Neural cell (in vitro differentiated cells): ENCODE measurements at regions not wholly inside any gene's neighbourhood (a gene's known extent, or its start where the extent isn't known, plus 50 kb on each side); places are given as distances from the start of the nearest gene placed in this dataset.

Experiments
- H2AFZ ChIP-seq: fragments of 200-600, 300-800 bp; sonication (generic), shearing (Covaris generic); 2 replicates; pipeline ENCODE4 v1.6.0; 2014; ENCODE audit warnings: low read depth, mild to moderate bottlenecking, antibody characterized with exemption, low read length, moderate library complexity
- H3F3A ChIP-seq: fragments of 200-600 bp; shearing (Covaris generic); 2 replicates; pipeline ENCODE4 v1.6.1; 2016; ENCODE audit warnings: mild to moderate bottlenecking, moderate library complexity, mixed read lengths, antibody characterized with exemption, low read length; ENCODE audit not compliant: insufficient read depth, poor library complexity, severe bottlenecking
- H3K27ac ChIP-seq: fragments of 200-600, 300-800 bp; sonication (generic), shearing (Covaris generic); 2 replicates; pipeline ENCODE4 v1.5.1; 2014; ENCODE audit warnings: mild to moderate bottlenecking, low read length, moderate library complexity
- H3K27me3 ChIP-seq: fragments of 300-800, 200-600 bp; sonication (generic), shearing (Covaris generic); 2 replicates; pipeline ENCODE4 v1.6.0; 2014; ENCODE audit warnings: mild to moderate bottlenecking, low read depth, low read length, moderate library complexity; ENCODE audit not compliant: insufficient read depth
- H3K36me3 ChIP-seq: fragments of 300-800, 200-600 bp; sonication (generic), shearing (Covaris generic); 2 replicates; pipeline ENCODE4 v1.5.1; 2014; ENCODE audit warnings: mild to moderate bottlenecking, antibody characterized with exemption, low read length, moderate library complexity; ENCODE audit not compliant: insufficient read depth
- H3K4me2 ChIP-seq: fragments of 300-800, 200-600 bp; sonication (generic), shearing (Covaris generic); 2 replicates; pipeline ENCODE4 v1.6.0; 2014; ENCODE audit warnings: mild to moderate bottlenecking, low read length
- H3K4me3 ChIP-seq: fragments of 300-800, 200-600 bp; sonication (generic), shearing (Covaris generic); 2 replicates; pipeline ENCODE4 v1.5.1; 2014; ENCODE audit warnings: mild to moderate bottlenecking, low read length, moderate library complexity
- H3K79me2 ChIP-seq: fragments of 200-600 bp; shearing (Covaris generic); replicated peaks from 2 replicates; pipeline ENCODE4 v1.6.0; 2014; ENCODE audit warnings: mild to moderate bottlenecking, low read length, moderate library complexity; ENCODE audit not compliant: insufficient read depth
- H3K9ac ChIP-seq: fragments of 300-800, 200-600 bp; sonication (generic), shearing (Covaris generic); 2 replicates; pipeline ENCODE4 v1.6.1; 2016; ENCODE audit warnings: mild to moderate bottlenecking, low read length, mixed read lengths
- H3K9me2 ChIP-seq: fragments of 200-600 bp; shearing (Covaris generic); 2 replicates; pipeline ENCODE4 v1.6.1; 2016; ENCODE audit warnings: mild to moderate bottlenecking, low read length, mixed read lengths; ENCODE audit not compliant: insufficient read depth
- H3K9me3 ChIP-seq: fragments of 200-600, 300-800 bp; sonication (generic), shearing (Covaris generic); 2 replicates; pipeline ENCODE4 v1.6.1; 2016; ENCODE audit warnings: mild to moderate bottlenecking, mixed run types, low read length, moderate library complexity, mixed read lengths
- H4K20me1 ChIP-seq: fragments of 200-600 bp; shearing (Covaris generic); 2 replicates; pipeline ENCODE4 v1.6.1; 2016; ENCODE audit warnings: mild to moderate bottlenecking, mixed run types; ENCODE audit not compliant: insufficient read depth
- EP300 ChIP-seq: fragments of 450-650 bp; conservative IDR thresholded peaks from 2 replicates; pipeline ENCODE4 v1.6.1; 2014; ENCODE audit warnings: antibody characterized with exemption, mild to moderate bottlenecking, moderate library complexity; ENCODE audit not compliant: poor library complexity, severe bottlenecking
- EZH2 ChIP-seq: fragments of 200-600, 300-800 bp; shearing (Covaris generic), sonication (generic); IDR thresholded peaks from 2 replicates; pipeline ENCODE4 v1.6.1; 2014; ENCODE audit warnings: antibody characterized with exemption, low read length, borderline replicate concordance, mild to moderate bottlenecking; ENCODE audit not compliant: insufficient read depth, poor library complexity, severe bottlenecking
- MXI1 ChIP-seq: fragments of 450-650 bp; conservative IDR thresholded peaks from 2 replicates; pipeline ENCODE4 v1.6.1; 2014; ENCODE audit warnings: antibody characterized with exemption, mild to moderate bottlenecking; ENCODE audit not compliant: poor library complexity, severe bottlenecking
- POLR2AphosphoS5 ChIP-seq: IDR thresholded peaks from 2 replicates; pipeline ENCODE4 v1.6.1; 2012
- RAD21 ChIP-seq: fragments of 450-650 bp; conservative IDR thresholded peaks from 2 replicates; pipeline ENCODE4 v1.6.1; 2014; ENCODE audit warnings: antibody characterized with exemption, mild to moderate bottlenecking, moderate library complexity
- SMC3 ChIP-seq: fragments of 450-650 bp; conservative IDR thresholded peaks from 2 replicates; pipeline ENCODE4 v1.6.1; 2014; ENCODE audit warnings: antibody characterized with exemption, mild to moderate bottlenecking, moderate library complexity; ENCODE audit not compliant: poor library complexity
- TAF1 ChIP-seq: IDR thresholded peaks from 2 replicates; pipeline ENCODE4 v1.6.1; 2012; ENCODE audit warnings: low read depth
- TF ChIP-seq, protein P1 (sequence below): fragments of 450-650 bp; IDR thresholded peaks from 2 replicates; pipeline ENCODE4 v1.5.1; 2014; ENCODE audit warnings: antibody characterized with exemption, mild to moderate bottlenecking, moderate library complexity; ENCODE audit not compliant: poor library complexity, severe bottlenecking
- TF ChIP-seq, protein P2 (sequence below): IDR thresholded peaks from 2 replicates; pipeline ENCODE4 v1.6.1; 2012; ENCODE audit warnings: borderline replicate concordance

DNA sequence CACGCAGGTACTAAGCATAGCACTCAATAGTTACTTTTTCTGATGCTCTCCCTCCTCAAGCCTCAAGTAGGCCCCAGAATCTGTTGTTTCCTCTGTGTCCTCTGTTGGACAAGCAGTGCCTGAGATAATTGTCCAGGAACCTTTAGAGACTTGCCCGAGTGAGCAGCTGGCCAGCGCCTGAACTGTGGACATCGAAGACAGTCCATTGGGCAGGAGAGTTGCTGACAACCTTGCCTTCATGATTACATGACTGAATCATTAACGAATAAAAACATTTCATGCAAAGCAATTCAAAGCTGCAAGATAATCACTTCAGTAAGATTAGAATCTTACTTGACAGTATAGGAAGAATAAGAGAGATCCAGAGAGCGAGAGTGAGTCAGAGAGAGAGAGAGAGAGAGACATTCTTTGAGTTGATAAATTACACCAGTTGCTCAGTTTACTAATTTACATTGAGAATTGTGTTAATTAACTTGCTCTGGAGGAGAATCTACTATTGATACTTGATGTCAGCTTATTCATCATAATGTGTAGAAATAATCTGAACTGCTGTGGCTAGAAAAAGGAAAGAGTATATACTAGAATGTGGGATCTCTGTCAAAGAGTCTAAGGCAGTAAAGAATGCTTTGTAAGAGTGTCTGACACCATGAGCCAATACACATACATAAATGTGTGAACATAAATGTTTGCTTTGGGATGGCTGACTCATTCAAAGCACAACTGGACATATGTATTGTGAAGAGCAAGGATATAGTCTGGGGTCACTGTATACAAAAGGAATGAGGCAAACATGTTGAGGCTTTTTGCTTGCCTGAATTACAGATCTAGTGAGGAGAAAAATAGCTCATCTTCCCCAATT is 216.0 kb downstream of the ZNF326 start:
- Histone ChIP-seq H3K36me3 (no peaks in the 10 kb centered on the region), H3K27me3 (no peaks in the 10 kb centered on the region), H3K79me2 (no peaks in the 10 kb centered on the region), H2AFZ (no peak overlapping the region), H3K4me2 (no peak overlapping the region), H3K27ac (no peak overlapping the region), H3K9me2 (no peaks in the 10 kb centered on the region), H3K9me3 (no peaks in the 10 kb centered on the region), H3K4me3 (no peak overlapping the region), H4K20me1 (no peaks in the 10 kb centered on the region), H3F3A (no peaks in the 10 kb centered on the region), H3K9ac (no peak overlapping the region)
- TF ChIP-seq SMC3 (no peak), TAF1 (no peak), POLR2AphosphoS5 (no peak), RAD21 (no peak), EP300 (no peak), EZH2 (no peak), MXI1 (no peak)
- TF ChIP-seq, protein P1, sequence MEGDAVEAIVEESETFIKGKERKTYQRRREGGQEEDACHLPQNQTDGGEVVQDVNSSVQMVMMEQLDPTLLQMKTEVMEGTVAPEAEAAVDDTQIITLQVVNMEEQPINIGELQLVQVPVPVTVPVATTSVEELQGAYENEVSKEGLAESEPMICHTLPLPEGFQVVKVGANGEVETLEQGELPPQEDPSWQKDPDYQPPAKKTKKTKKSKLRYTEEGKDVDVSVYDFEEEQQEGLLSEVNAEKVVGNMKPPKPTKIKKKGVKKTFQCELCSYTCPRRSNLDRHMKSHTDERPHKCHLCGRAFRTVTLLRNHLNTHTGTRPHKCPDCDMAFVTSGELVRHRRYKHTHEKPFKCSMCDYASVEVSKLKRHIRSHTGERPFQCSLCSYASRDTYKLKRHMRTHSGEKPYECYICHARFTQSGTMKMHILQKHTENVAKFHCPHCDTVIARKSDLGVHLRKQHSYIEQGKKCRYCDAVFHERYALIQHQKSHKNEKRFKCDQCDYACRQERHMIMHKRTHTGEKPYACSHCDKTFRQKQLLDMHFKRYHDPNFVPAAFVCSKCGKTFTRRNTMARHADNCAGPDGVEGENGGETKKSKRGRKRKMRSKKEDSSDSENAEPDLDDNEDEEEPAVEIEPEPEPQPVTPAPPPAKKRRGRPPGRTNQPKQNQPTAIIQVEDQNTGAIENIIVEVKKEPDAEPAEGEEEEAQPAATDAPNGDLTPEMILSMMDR: no peak
- TF ChIP-seq, protein P2, sequence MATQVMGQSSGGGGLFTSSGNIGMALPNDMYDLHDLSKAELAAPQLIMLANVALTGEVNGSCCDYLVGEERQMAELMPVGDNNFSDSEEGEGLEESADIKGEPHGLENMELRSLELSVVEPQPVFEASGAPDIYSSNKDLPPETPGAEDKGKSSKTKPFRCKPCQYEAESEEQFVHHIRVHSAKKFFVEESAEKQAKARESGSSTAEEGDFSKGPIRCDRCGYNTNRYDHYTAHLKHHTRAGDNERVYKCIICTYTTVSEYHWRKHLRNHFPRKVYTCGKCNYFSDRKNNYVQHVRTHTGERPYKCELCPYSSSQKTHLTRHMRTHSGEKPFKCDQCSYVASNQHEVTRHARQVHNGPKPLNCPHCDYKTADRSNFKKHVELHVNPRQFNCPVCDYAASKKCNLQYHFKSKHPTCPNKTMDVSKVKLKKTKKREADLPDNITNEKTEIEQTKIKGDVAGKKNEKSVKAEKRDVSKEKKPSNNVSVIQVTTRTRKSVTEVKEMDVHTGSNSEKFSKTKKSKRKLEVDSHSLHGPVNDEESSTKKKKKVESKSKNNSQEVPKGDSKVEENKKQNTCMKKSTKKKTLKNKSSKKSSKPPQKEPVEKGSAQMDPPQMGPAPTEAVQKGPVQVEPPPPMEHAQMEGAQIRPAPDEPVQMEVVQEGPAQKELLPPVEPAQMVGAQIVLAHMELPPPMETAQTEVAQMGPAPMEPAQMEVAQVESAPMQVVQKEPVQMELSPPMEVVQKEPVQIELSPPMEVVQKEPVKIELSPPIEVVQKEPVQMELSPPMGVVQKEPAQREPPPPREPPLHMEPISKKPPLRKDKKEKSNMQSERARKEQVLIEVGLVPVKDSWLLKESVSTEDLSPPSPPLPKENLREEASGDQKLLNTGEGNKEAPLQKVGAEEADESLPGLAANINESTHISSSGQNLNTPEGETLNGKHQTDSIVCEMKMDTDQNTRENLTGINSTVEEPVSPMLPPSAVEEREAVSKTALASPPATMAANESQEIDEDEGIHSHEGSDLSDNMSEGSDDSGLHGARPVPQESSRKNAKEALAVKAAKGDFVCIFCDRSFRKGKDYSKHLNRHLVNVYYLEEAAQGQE: no peak

DNA sequence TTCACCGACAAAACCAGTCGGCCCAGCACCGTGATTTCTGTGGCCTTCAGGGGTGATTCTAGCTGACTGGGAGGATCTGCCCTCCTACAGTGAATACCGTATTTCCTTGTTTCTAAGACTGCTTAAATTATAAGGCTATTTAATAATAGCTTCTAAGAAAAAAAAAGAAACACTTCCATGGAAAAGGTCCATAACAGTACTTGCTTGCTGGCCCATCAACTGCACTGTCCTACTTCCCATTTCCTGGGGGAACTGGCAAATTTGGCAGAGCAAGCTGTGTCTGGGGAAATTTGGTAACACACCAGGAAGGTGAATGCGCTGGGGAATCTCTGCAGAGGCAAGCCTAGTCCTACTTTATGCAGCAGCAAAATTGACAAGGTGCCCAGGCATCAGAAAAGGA is 214.0 kb downstream of the ZNF326 start:
- H3K9me3 ChIP-seq: no peaks in the 10 kb centered on the region
- H3K27ac ChIP-seq: peak overlapping the region; percentile 51
- no peaks in the 10 kb centered on the region for H4K20me1 ChIP-seq
- H3K4me3 ChIP-seq: no peak overlapping the region
- no peak for TF ChIP-seq TAF1
- no peak for TF ChIP-seq SMC3
- H3K4me2 ChIP-seq: no peak overlapping the region
- no peaks in the 10 kb centered on the region for H3F3A ChIP-seq
- no peaks in the 10 kb centered on the region for H3K27me3 ChIP-seq
- H3K36me3 ChIP-seq: no peaks in the 10 kb centered on the region
- no peak overlapping the region for H3K9ac ChIP-seq
- H3K9me2 ChIP-seq: no peaks in the 10 kb centered on the region
- H3K79me2 ChIP-seq: no peaks in the 10 kb centered on the region
- no peak overlapping the region for H2AFZ ChIP-seq
